ENCODE measurements at regions not wholly inside any gene's neighbourhood (a gene's known extent, or its start where the extent isn't known, plus 50 kb on each side); places are given as distances from the start of the nearest gene placed in this dataset.

GRCh38 chr6:163719028-163719742 lies 304.7 kb downstream of the QKI start:
- H3K36me3 ChIP-seq = no peaks in the 10 kb centered on the region
- H3K9me3 ChIP-seq = no peaks in the 10 kb centered on the region
- DNase-seq (ENCODE audit: low spot score in 2 of 2) = no peak
- no peak overlapping the region for H3K4me3 ChIP-seq
- H3K27me3 ChIP-seq = no peaks in the 10 kb centered on the region
- TF ChIP-seq EP300 (IDR thresholded peaks at IDR 0.05) = no peak
- no peak for TF ChIP-seq POLR2A (IDR thresholded peaks at IDR 0.05)
- no peak for TF ChIP-seq CTCF (IDR thresholded peaks at IDR 0.05)
- peaks cover 0 to 29% (median 0%) of the 10 kb centered on the region in 4 donors for H3K4me1 ChIP-seq
- peak overlapping the region in 2 of 4 donors; percentile 23 to 69 for H3K27ac ChIP-seq
- WGBS, 2 donors = 83 to 95% methylated on average over 12 to 20 of the region's 20 CpGs

- no peak for TF ChIP-seq CTCF (IDR thresholded peaks at IDR 0.05)
- TF ChIP-seq EP300 (IDR thresholded peaks at IDR 0.05) = no peak
- TF ChIP-seq POLR2A (IDR thresholded peaks at IDR 0.05) = no peak
- Histone ChIP-seq H3K27me3 (no peaks in the 10 kb centered on the region), H3K27ac (peak overlapping the region in 1 of 4 donors; percentile 69), H3K4me1 (peaks cover 0 to 33% (median 0%) of the 10 kb centered on the region in 4 donors), H3K4me3 (no peak overlapping the region), H3K9me3 (no peaks in the 10 kb centered on the region), H3K36me3 (no peaks in the 10 kb centered on the region)
- 83 to 89% methylated on average over 2 of the region's 2 CpGs for WGBS, 2 donors
- no peak for DNase-seq (ENCODE audit: low spot score in 2 of 2)
These were observed 304.0 kb downstream of the QKI start for GRCh38 chr6:163718537-163718936.

GRCh38 chr6:163717106-163717764 lies 302.7 kb downstream of the QKI start:
- DNase-seq (ENCODE audit: low spot score in 2 of 2) = no peak
- 79 to 88% methylated on average over 9 of the region's 9 CpGs for WGBS, 2 donors
- Histone ChIP-seq H3K27ac (peak overlapping the region in 2 of 4 donors; percentile 55 to 69), H3K27me3 (no peaks in the 10 kb centered on the region), H3K4me1 (peaks cover 0 to 46% (median 9%) of the 10 kb centered on the region in 4 donors), H3K36me3 (no peaks in the 10 kb centered on the region), H3K4me3 (no peak overlapping the region), H3K9me3 (no peaks in the 10 kb centered on the region)
- no peak for TF ChIP-seq POLR2A (IDR thresholded peaks at IDR 0.05)
- no peak for TF ChIP-seq EP300 (IDR thresholded peaks at IDR 0.05)
- no peak for TF ChIP-seq CTCF (IDR thresholded peaks at IDR 0.05)

GRCh38 chr6:163716690-163717089 lies 302.2 kb downstream of the QKI start:
- Histone ChIP-seq H3K4me1 (peaks cover 0 to 52% (median 12%) of the 10 kb centered on the region in 4 donors), H3K27me3 (no peaks in the 10 kb centered on the region), H3K4me3 (no peak overlapping the region), H3K27ac (peak overlapping the region in 1 of 4 donors; percentile 69), H3K9me3 (no peaks in the 10 kb centered on the region), H3K36me3 (no peaks in the 10 kb centered on the region)
- DNase-seq (ENCODE audit: low spot score in 2 of 2) = no peak
- WGBS, 2 donors = 74 to 86% methylated on average over 5 to 6 of the region's 6 CpGs
- no peak for TF ChIP-seq POLR2A (IDR thresholded peaks at IDR 0.05)
- no peak for TF ChIP-seq CTCF (IDR thresholded peaks at IDR 0.05)
- no peak for TF ChIP-seq EP300 (IDR thresholded peaks at IDR 0.05)

- Histone ChIP-seq H3K27me3 (no peaks in the 10 kb centered on the region), H3K27ac (peak overlapping the region in 1 of 4 donors; percentile 13), H3K4me3 (no peak overlapping the region), H3K4me1 (peaks cover 2 to 53% (median 17%) of the 10 kb centered on the region in 4 donors), H3K36me3 (no peaks in the 10 kb centered on the region), H3K9me3 (no peaks in the 10 kb centered on the region)
- 90 to 91% methylated on average over 7 of the region's 7 CpGs for WGBS, 2 donors
- DNase-seq (ENCODE audit: low spot score in 2 of 2) = no peak
- TF ChIP-seq EP300 (IDR thresholded peaks at IDR 0.05) (no peak), CTCF (IDR thresholded peaks at IDR 0.05) (no peak), POLR2A (IDR thresholded peaks at IDR 0.05) (no peak)
These were observed 301.3 kb downstream of the QKI start for GRCh38 chr6:163715846-163716245.

Data from tibial nerve (tissue), 4 donors.